ENCODE measurements at regions not wholly inside any gene's neighbourhood (a gene's known extent, or its start where the extent isn't known, plus 50 kb on each side); places are given as distances from the start of the nearest gene placed in this dataset.
"Not testable (repeated sequence)": the region's sequence is repeated elsewhere in the genome, so short reads cannot be mapped to it uniquely, and the experiment has no call there.

DNA sequence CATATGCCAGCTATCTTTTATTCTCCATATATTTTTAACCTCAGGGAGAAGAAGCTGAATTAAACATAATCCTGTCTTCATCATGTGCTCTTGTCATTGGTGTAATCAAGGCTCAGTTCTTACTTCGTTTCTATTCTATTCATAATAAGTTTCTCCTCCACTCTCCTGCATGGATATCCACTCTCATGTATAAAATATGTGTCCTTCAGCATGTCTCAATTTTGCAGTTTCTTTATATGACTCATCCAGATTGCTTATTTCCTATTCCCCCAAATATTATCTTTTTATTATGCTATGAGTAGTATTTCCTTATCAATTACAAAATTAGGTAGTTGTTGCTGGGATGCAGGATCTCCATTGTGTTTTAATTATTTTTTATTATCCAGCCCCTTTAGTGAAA, 643.7 kb upstream of the ACO1 start:
- intact Hi-C loops (cut with micrococcal nuclease): no loop called here
- Mint-ChIP-seq H3K27me3 (no peaks in the 10 kb centered on the region), H3K4me3 (no peak overlapping the region), H3K27ac (no peak overlapping the region), H3K9me3 (no peaks in the 10 kb centered on the region), H3K36me3 (ENCODE audit: low read depth) (no peaks in the 10 kb centered on the region), H3K4me1 (no peaks in the 10 kb centered on the region)
- DNase-seq: no peak

DNA sequence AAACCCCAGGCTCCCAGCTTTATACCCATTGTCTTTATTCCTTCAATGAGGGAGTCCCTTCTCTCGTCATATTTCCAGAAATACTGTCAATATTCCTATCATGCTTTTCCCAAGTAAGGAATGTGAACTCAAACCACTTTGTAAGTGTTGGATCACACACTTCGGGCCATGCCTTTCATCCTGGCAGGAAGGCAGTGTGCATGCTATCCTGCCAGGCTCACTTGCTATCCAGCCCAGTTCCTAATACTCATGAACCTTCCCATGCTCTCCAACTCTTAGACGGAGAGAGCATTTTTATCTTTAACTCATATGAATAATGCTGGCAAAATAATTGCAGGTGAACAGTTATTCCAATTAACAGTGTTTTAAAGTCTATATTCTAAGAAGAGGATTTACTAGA, 639.9 kb upstream of the ACO1 start:
- Mint-ChIP-seq H3K4me3 (no peak overlapping the region), H3K27me3 (no peaks in the 10 kb centered on the region), H3K4me1 (no peaks in the 10 kb centered on the region), H3K9me3 (no peaks in the 10 kb centered on the region), H3K27ac (no peak overlapping the region), H3K36me3 (ENCODE audit: low read depth) (no peaks in the 10 kb centered on the region)
- DNase-seq: no peak
- intact Hi-C loops (cut with micrococcal nuclease): no loop called here

DNA sequence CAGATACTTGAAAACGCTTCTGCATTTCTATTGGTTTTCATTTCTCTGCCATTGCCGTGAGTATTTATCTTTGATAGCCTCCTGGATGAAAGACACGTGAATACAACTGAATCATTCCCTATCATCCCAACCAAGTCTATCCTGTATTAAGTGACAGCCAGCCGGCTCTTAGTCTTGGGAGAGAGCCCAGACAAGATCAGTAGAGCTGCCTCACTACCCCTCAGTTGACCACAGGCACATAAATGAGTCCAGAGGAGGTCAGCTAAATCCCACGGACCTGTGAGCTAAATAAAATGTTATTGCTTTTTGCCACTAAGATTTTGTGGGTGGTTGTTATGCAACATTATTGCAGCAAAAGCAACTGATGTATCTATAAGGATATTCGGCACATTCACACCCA, 639.0 kb upstream of the ACO1 start:
- H3K4me1 Mint-ChIP-seq: no peaks in the 10 kb centered on the region
- H3K27ac Mint-ChIP-seq: no peak overlapping the region
- no peaks in the 10 kb centered on the region for H3K36me3 Mint-ChIP-seq (ENCODE audit: low read depth)
- H3K27me3 Mint-ChIP-seq: no peaks in the 10 kb centered on the region
- no peak overlapping the region for H3K4me3 Mint-ChIP-seq
- DNase-seq: no peak
- no peaks in the 10 kb centered on the region for H3K9me3 Mint-ChIP-seq
- intact Hi-C loops (cut with micrococcal nuclease): no loop called here

DNA sequence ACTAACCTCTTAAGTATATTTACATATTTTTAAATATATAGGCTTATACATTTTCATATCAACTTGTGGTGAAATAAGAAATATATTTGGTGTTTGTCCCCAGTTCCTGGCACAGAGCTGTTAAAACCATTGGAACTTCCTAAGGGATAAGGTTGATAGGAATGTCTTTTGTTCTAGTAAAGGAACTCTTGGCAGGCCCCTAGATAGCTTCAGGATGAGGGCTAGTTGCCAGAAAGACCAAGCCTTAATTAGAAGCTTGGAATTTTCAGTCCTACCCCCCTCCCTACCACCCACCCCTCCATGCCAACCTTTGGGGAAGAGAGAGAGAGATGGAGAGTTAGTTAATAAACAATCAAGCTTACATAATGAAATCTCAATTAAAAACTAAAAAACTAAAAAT, 638.6 kb upstream of the ACO1 start:
- no peaks in the 10 kb centered on the region for H3K27me3 Mint-ChIP-seq
- intact Hi-C loops (cut with micrococcal nuclease): no loop called here
- no peak overlapping the region for H3K27ac Mint-ChIP-seq
- H3K36me3 Mint-ChIP-seq (ENCODE audit: low read depth): no peaks in the 10 kb centered on the region
- no peak overlapping the region for H3K4me3 Mint-ChIP-seq
- H3K9me3 Mint-ChIP-seq: no peaks in the 10 kb centered on the region
- DNase-seq: no peak
- H3K4me1 Mint-ChIP-seq: no peaks in the 10 kb centered on the region

DNA sequence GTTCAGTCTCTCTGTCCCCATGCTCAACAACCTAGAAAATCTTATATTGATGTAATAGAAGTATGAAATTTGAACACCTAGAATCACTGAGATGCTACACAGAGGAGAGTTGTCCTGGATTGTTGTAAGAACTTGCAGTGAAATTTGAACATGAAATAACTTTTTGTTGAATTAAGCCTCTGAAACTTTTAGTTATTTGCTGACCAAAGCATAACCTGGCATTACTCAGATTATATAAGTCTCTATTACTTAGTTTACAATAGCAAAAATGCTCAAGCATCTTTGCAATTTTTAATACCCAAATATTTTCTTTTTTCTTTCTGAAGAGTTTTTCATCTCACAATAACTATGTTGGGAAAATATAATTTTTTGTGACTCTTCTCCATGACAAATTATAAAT, 630.7 kb upstream of the ACO1 start:
- H3K4me3 Mint-ChIP-seq: no peak overlapping the region

DNA sequence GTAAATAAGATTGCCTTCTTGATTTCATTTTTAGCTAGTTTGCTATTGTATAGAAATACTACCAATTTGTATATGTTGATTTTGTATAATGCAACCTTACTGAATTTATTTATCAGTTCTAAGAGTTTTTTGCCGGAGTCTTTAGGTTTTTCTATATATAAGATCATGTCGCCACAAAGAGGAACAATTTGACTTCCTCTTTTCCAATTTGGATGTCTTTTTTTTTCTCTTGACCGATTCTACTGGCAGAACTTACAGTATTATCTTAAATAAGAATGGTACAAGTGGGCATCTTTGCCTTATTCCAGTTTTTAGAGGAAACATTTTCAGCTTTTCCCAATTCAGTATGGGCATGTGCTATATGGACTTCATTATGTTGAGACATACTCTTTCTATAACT, 624.7 kb upstream of the ACO1 start:
- H3K27me3 Mint-ChIP-seq: no peaks in the 10 kb centered on the region
- no peak overlapping the region for H3K27ac Mint-ChIP-seq
- H3K9me3 Mint-ChIP-seq: no peaks in the 10 kb centered on the region
- no peaks in the 10 kb centered on the region for H3K36me3 Mint-ChIP-seq (ENCODE audit: low read depth)
- no peak overlapping the region for H3K4me3 Mint-ChIP-seq
- H3K4me1 Mint-ChIP-seq: no peaks in the 10 kb centered on the region
- intact Hi-C loops (cut with micrococcal nuclease): no loop called here
- no peak for DNase-seq

More for the DNA sequence above, 630.7 kb upstream of the ACO1 start:
- intact Hi-C loops (cut with micrococcal nuclease): no loop called here
- no peaks in the 10 kb centered on the region for H3K4me1 Mint-ChIP-seq
- no peak for DNase-seq
- H3K36me3 Mint-ChIP-seq (ENCODE audit: low read depth): no peaks in the 10 kb centered on the region
- no peaks in the 10 kb centered on the region for H3K9me3 Mint-ChIP-seq
- no peak overlapping the region for H3K27ac Mint-ChIP-seq
- no peaks in the 10 kb centered on the region for H3K27me3 Mint-ChIP-seq

DNA sequence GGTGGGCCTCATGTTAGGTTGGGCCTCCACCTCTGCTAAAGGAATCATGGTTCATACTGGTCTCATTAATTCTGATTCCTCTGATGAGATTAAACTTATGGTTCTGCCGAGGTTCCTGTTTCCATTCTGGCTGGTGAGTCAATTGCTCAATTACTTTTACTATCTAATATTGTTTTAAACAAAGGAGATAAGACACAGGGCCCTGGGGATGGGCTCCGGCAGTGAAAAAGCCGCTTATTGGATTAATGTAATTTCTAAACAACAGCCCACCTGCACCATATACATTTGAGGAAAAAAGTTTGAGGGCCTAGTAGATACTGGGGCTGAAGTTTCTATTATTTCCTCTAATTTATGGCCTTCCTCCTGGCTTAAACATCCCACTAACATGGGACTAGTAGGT, 610.4 kb upstream of the ACO1 start:
- H3K36me3 Mint-ChIP-seq (ENCODE audit: low read depth); DNase-seq; H3K27ac Mint-ChIP-seq; H3K4me1 Mint-ChIP-seq; intact Hi-C loops (cut with micrococcal nuclease); H3K27me3 Mint-ChIP-seq; H3K9me3 Mint-ChIP-seq; H3K4me3 Mint-ChIP-seq: not testable (repeated sequence)

DNA sequence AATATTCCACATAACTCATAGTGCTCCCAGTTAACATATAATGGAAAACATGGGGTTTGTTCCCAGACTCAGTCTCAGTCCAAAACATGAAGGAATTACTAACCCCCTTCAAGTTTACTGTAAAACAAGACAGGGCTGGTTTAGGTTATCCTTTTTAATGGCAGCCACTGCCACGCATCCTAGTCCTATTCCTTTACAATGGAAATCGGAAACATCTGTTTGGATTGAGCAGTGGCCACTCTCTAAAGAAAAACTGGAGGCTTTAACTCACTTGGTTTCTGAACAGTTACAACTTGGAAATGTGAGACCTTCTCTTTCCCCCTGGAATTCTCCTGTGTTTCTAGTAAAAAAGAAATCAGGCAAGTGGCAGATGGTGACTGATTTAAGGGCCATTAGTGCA, 609.9 kb upstream of the ACO1 start:
- intact Hi-C loops (cut with micrococcal nuclease): no loop called here
- Mint-ChIP-seq H3K4me3 (no peak overlapping the region), H3K36me3 (ENCODE audit: low read depth) (no peaks in the 10 kb centered on the region), H3K9me3 (peaks cover 14% of the 10 kb centered on the region), H3K4me1 (no peaks in the 10 kb centered on the region), H3K27me3 (no peaks in the 10 kb centered on the region), H3K27ac (no peak overlapping the region)
- no peak for DNase-seq

DNA sequence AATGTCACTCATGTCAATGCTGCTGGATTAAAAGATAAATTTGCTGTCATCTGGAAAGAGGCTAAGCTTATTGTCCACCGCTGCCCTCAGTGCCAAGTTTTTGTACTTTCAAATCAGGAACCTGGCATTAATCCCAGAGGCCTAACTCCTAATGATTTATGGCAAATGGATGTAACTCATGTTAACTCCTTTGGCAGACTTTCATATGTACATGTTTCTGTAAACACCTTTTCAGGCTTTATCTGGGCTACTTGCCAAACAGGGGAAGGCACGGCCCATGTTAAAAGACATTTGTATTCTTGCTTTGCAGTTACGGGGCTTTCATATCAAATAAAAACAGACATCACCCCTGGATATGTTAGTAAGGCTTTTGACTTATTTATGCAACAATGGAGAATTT, 608.0 kb upstream of the ACO1 start:
- H3K9me3 Mint-ChIP-seq: peaks cover 21% of the 10 kb centered on the region
- H3K4me3 Mint-ChIP-seq: no peak overlapping the region
- no peaks in the 10 kb centered on the region for H3K36me3 Mint-ChIP-seq (ENCODE audit: low read depth)

DNA sequence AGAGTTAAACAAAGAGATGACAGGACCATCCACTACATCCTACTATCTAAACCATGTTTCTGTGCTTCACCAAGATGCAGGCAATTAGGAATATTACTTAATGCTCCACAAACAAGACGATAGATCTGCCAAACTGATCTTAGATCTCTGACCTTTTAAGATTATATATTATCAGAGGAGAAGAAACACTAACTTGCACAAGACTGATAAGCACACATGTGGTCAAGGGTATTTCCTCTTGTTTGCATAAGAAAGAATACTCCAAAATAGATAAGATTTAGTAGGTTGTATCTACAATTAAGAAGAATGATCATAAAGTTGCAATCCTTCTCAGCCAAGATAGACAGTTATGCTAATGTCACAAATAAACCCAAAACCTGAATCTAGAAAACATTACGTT, 601.0 kb upstream of the ACO1 start:
- Mint-ChIP-seq H3K27me3 (no peaks in the 10 kb centered on the region), H3K27ac (no peak overlapping the region), H3K4me1 (no peaks in the 10 kb centered on the region), H3K4me3 (no peak overlapping the region), H3K9me3 (peaks cover 32% of the 10 kb centered on the region), H3K36me3 (ENCODE audit: low read depth) (no peaks in the 10 kb centered on the region)
- intact Hi-C loops (cut with micrococcal nuclease): no loop called here
- DNase-seq: no peak

More for the DNA sequence above, 608.0 kb upstream of the ACO1 start:
- H3K27me3 Mint-ChIP-seq: no peaks in the 10 kb centered on the region
- H3K27ac Mint-ChIP-seq: no peak overlapping the region
- intact Hi-C loops (cut with micrococcal nuclease): no loop called here
- no peaks in the 10 kb centered on the region for H3K4me1 Mint-ChIP-seq
- no peak for DNase-seq

DNA sequence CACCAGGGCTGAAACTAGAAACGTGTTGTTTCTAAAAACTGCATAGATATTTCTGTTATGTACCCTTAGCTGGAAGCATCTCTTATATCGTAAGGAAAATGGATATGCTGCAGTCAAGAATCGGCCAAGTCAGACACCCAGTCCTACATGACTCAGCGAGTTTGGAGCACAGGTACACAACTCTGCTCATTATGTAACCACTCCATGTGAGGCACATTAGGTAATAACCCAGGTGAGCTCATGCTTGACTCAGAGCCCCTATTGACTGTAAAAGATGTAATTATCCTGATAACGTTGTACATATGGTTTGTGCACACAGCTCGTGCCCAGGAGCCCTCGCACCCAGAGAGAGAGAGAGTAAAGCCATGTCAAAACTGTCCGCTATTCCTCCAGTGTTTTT, 593.7 kb upstream of the ACO1 start:
- Mint-ChIP-seq H3K27me3 (no peaks in the 10 kb centered on the region), H3K4me1 (no peaks in the 10 kb centered on the region), H3K4me3 (no peak overlapping the region), H3K36me3 (ENCODE audit: low read depth) (no peaks in the 10 kb centered on the region), H3K9me3 (no peaks in the 10 kb centered on the region), H3K27ac (no peak overlapping the region)
- DNase-seq: no peak
- intact Hi-C loops (cut with micrococcal nuclease): no loop called here

DNA sequence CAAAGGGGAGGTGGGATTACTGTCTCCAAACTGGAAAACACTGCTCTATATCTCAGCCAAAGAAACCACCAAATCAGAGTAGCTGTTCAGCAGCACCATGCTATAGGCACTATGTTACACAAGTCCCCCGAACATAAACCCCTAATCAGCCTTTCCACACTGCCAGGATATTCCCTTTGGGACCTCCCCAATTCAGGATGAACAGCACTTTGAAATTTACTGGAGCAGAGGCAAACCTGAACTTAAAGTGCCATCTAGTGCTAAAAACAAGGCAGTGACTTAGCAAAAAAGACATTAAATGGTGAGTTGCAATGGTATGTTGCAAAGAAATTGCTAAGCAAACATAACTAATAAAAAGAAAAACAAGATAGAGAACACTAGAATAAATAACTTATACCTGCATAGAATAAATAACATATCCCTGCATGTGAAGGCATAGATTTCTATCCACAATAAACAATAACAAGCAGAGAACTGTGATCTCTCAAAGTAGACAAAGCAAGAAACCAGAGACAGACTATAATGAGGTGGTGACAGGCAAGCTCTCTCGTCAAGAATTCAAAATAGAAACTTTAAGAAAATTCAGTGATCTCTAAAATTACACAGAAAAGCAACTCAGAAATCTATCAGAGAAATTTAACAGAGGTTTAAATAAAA, 584.4 kb upstream of the ACO1 start:
- Mint-ChIP-seq H3K4me1 (no peaks in the 10 kb centered on the region), H3K36me3 (ENCODE audit: low read depth) (no peaks in the 10 kb centered on the region), H3K27ac (no peak overlapping the region), H3K9me3 (no peaks in the 10 kb centered on the region), H3K4me3 (no peak overlapping the region), H3K27me3 (no peaks in the 10 kb centered on the region)
- intact Hi-C loops (cut with micrococcal nuclease): loop anchor here (2.0 kb wide), 1 partner anchor 679 kb away; no protein-coding TSS in a partner anchor
- no peak for DNase-seq

DNA sequence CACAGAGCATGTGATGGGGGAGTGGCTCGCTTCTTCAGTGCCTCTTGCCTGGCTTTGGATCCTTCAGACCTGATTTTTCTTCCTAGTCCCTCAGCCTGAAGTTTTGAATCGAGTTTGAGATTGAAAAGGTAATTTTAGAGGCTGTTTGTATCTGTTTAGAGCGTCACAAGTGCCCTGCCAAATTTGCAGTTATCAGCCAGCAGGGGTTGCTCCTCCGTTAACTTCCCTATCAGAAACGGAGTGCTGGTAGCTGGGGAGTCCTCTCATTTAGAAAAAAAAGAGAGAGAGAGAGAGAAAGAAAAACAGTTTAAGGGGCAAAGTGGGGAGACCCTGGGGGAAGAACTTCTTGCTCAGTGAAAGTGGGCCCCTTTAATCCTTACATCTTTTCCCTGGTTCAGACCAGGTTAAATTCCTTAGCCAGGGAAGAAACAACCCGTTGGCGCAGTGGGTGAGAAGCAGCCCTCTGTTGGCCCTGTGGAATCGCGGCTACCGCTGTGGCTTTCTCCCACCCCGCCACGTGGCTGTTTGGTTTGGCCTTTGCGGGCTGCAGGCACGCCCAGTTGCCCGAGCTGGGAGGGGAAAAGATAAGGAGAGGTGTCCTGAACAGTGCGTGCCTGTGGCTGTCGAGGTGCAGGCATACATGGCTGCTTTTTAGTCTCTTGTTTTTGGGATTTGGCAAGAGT, 576.7 kb upstream of the ACO1 start:
- no peak for DNase-seq
- intact Hi-C loops (cut with micrococcal nuclease): no loop called here
- Mint-ChIP-seq H3K9me3 (no peaks in the 10 kb centered on the region), H3K36me3 (ENCODE audit: low read depth) (no peaks in the 10 kb centered on the region), H3K4me3 (no peak overlapping the region), H3K27me3 (peaks cover 12% of the 10 kb centered on the region), H3K27ac (no peak overlapping the region), H3K4me1 (no peaks in the 10 kb centered on the region)

DNA sequence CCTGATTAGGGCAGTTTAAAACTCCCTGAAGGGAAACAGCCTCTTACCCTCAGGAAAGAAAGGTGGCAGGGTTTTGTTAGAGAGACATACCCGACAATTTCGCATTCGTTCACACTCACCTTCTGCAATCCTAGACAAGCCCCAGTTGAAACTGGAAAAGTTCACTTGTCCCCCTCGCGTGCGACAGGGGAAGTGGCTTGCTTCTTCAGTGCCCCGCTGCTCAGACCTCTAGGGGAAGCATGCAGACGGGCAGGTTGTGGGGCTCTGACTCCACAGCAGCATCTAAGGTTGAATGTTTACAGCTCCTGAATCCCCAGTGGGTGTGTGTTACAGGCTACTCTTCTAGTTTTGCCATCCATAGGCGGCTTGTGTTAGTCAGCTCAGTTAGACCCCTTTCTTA, 575.7 kb upstream of the ACO1 start:
- no peaks in the 10 kb centered on the region for H3K4me1 Mint-ChIP-seq
- H3K4me3 Mint-ChIP-seq: no peak overlapping the region
- DNase-seq: no peak
- intact Hi-C loops (cut with micrococcal nuclease): no loop called here
- no peaks in the 10 kb centered on the region for H3K36me3 Mint-ChIP-seq (ENCODE audit: low read depth)
- H3K9me3 Mint-ChIP-seq: no peaks in the 10 kb centered on the region
- peaks cover 12% of the 10 kb centered on the region for H3K27me3 Mint-ChIP-seq
- H3K27ac Mint-ChIP-seq: no peak overlapping the region

DNA sequence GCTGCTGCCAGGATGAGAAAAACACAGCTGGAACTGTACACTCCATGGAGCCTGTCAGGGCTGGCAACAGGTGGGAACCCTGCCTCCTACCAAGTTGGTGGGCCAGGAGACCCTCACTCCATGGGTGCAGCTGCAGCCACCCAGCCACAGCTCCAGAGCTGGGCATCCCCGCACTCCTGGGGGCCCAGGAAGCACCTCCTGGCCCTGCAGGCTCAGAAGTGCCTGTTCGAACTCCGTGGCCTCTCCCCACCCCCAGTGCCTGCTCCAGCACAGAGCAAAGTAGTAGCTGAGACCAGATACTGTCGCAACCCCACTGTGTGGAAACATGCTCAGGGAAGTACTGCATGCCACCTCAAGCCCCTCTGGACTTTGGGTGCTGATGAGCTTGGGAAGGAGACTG, 564.0 kb upstream of the ACO1 start:
- H3K27ac Mint-ChIP-seq: no peak overlapping the region
- no peak for DNase-seq
- intact Hi-C loops (cut with micrococcal nuclease): no loop called here
- H3K27me3 Mint-ChIP-seq: no peaks in the 10 kb centered on the region
- no peak overlapping the region for H3K4me3 Mint-ChIP-seq
- H3K36me3 Mint-ChIP-seq (ENCODE audit: low read depth): no peaks in the 10 kb centered on the region
- H3K4me1 Mint-ChIP-seq: no peaks in the 10 kb centered on the region
- H3K9me3 Mint-ChIP-seq: no peaks in the 10 kb centered on the region
